ENCODE measurements at regions not wholly inside any gene's neighbourhood (a gene's known extent, or its start where the extent isn't known, plus 50 kb on each side); places are given as distances from the start of the nearest gene placed in this dataset.

DNA sequence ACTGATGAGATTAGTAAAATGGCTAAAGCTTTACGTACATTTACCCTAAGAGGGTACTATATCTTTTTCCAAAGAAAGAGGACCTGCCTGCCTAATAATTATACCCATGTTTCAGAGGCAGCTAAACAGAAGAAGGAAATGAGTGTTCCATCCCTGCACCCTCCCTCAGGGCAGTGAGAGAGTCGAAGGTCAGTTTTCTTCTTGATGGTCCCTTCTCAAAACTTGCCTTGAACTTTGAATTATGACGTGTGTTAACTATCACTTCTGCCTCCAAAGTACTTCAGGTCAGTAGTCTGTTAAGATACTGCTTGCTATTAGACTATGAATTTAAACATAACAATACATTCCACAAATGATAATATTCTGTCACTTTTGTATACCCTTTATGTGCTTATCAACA lies 294.8 kb upstream of the CHRM3 start:
- TF ChIP-seq, protein P1, sequence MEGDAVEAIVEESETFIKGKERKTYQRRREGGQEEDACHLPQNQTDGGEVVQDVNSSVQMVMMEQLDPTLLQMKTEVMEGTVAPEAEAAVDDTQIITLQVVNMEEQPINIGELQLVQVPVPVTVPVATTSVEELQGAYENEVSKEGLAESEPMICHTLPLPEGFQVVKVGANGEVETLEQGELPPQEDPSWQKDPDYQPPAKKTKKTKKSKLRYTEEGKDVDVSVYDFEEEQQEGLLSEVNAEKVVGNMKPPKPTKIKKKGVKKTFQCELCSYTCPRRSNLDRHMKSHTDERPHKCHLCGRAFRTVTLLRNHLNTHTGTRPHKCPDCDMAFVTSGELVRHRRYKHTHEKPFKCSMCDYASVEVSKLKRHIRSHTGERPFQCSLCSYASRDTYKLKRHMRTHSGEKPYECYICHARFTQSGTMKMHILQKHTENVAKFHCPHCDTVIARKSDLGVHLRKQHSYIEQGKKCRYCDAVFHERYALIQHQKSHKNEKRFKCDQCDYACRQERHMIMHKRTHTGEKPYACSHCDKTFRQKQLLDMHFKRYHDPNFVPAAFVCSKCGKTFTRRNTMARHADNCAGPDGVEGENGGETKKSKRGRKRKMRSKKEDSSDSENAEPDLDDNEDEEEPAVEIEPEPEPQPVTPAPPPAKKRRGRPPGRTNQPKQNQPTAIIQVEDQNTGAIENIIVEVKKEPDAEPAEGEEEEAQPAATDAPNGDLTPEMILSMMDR (IDR thresholded peaks at IDR 0.05; ENCODE audit: borderline replicate concordance, extremely low read depth, low read length, poor library complexity, severe bottlenecking): no peak
- no peak for TF ChIP-seq EZH2 (IDR thresholded peaks at IDR 0.05; ENCODE audit: borderline replicate concordance, low read depth, low read length, severe bottlenecking)

All from DND-41 (cell line).